ENCODE measurements at regions not wholly inside any gene's neighbourhood (a gene's known extent, or its start where the extent isn't known, plus 50 kb on each side); places are given as distances from the start of the nearest gene placed in this dataset.

DNA sequence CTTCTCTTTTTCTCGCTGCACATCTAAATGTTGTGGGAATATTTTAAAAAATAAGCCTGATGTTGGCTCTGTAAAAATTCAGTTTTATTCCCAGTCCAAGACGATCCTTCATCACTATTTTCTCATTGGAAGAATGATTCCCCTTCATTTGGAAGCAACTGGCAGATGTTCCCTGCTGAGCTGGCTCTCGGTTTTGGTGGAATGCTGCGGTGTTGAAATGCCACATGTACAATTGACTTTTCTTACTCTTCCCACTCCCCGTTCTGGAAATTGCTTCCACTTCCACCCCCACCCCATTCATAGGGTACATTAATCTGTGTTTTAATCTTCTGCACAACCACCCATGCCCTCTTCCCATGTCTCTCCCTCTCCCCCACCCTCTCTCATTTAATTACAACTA, 496.3 kb upstream of the MAP3K7 start (continued):
- TF ChIP-seq, protein P1, sequence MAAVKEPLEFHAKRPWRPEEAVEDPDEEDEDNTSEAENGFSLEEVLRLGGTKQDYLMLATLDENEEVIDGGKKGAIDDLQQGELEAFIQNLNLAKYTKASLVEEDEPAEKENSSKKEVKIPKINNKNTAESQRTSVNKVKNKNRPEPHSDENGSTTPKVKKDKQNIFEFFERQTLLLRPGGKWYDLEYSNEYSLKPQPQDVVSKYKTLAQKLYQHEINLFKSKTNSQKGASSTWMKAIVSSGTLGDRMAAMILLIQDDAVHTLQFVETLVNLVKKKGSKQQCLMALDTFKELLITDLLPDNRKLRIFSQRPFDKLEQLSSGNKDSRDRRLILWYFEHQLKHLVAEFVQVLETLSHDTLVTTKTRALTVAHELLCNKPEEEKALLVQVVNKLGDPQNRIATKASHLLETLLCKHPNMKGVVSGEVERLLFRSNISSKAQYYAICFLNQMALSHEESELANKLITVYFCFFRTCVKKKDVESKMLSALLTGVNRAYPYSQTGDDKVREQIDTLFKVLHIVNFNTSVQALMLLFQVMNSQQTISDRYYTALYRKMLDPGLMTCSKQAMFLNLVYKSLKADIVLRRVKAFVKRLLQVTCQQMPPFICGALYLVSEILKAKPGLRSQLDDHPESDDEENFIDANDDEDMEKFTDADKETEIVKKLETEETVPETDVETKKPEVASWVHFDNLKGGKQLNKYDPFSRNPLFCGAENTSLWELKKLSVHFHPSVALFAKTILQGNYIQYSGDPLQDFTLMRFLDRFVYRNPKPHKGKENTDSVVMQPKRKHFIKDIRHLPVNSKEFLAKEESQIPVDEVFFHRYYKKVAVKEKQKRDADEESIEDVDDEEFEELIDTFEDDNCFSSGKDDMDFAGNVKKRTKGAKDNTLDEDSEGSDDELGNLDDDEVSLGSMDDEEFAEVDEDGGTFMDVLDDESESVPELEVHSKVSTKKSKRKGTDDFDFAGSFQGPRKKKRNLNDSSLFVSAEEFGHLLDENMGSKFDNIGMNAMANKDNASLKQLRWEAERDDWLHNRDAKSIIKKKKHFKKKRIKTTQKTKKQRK (IDR thresholded peaks at IDR 0.05; ENCODE audit: low read depth, low read length), result no peak
- TF ChIP-seq CREM (IDR thresholded peaks at IDR 0.05; ENCODE audit: low read depth) (no peak), SREBF1 (IDR thresholded peaks at IDR 0.05; ENCODE audit: low read length) (no peak)
- TF ChIP-seq, protein P2, sequence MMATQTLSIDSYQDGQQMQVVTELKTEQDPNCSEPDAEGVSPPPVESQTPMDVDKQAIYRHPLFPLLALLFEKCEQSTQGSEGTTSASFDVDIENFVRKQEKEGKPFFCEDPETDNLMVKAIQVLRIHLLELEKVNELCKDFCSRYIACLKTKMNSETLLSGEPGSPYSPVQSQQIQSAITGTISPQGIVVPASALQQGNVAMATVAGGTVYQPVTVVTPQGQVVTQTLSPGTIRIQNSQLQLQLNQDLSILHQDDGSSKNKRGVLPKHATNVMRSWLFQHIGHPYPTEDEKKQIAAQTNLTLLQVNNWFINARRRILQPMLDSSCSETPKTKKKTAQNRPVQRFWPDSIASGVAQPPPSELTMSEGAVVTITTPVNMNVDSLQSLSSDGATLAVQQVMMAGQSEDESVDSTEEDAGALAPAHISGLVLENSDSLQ (IDR thresholded peaks at IDR 0.05), result no peak

DNA sequence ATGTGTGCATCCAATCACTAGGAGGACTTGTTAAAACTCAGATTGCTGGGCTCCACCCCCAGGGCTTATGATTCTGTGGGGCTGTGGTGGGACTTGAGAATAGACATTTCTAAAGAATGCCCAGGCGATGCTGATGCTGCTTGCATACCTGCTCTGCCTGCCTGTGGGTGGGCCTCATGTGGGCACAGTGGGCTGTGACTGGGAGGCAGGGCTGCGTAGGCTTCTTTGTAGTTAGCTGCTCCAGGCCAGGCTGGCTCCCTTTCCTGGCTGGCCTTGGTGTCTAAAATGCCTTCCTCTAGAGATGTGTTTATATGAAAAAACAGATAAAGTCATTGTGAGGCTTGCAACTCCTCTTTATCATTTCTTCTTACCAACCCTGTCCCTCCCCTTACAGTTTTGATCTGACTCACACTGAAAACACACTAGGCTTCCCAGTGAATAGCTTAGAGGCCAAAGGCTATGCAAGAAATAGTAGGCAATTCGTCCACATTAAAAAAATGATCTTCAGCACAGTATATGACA, 495.5 kb upstream of the MAP3K7 start:
- Histone ChIP-seq H3K4me3 (no peak overlapping the region), H2AFZ (ENCODE audit: control insufficient read depth, low read depth, low read length) (no peak overlapping the region), H3K9me3 (replicated peaks; ENCODE audit: control insufficient read depth, insufficient read depth, low read length) (no peaks in the 10 kb centered on the region), H3K27me3 (replicated peaks in 1 of 2; ENCODE audit: control insufficient read depth in 2 of 2, insufficient read depth in 2 of 2, low read length in 1 of 2) (no peaks in the 10 kb centered on the region), H3K9ac (ENCODE audit: control insufficient read depth, insufficient read depth, low read length) (no peak overlapping the region), H3K79me2 (ENCODE audit: control insufficient read depth, insufficient read depth, low read length) (no peaks in the 10 kb centered on the region), H4K20me1 (ENCODE audit: control insufficient read depth, insufficient read depth) (no peaks in the 10 kb centered on the region), H3K27ac (ENCODE audit: control insufficient read depth, insufficient read depth) (no peak overlapping the region), H3K4me1 (ENCODE audit: control insufficient read depth, insufficient read depth, low read length) (no peaks in the 10 kb centered on the region), H3K4me2 (ENCODE audit: control insufficient read depth, insufficient read depth) (no peak overlapping the region), H3K36me3 (ENCODE audit: control insufficient read depth in 2 of 2, insufficient read depth in 2 of 2, low read length in 1 of 2) (no peaks in the 10 kb centered on the region)
- POLR2A ChIA-PET, result interaction anchor here (1.0 kb wide), 1 partner anchor 412 kb away, joined by 3 read pairs; no protein-coding TSS in a partner anchor
- 14% methylated on average over 3 of the region's 3 CpGs for WGBS (ENCODE audit: insufficient coverage, insufficient replicate concordance, low lambda C conversion rate, missing lambda C conversion rate)
- ATAC-seq, result peak; percentile 44
- CTCF ChIA-PET, result interaction anchor here (0.7 to 3.4 kb wide), 28 partner anchors 9 to 1562 kb away, joined by 3 to 44 read pairs (median 6); no protein-coding TSS in a partner anchor
- FAIRE-seq, result no peak
- in situ Hi-C loops (cut with MboI) (loop anchor here (25.0 kb wide), 1 partner anchor 1555 kb away; no protein-coding TSS in a partner anchor), intact Hi-C loops (cut with micrococcal nuclease; ENCODE audit: unreplicated experiment) (loop anchor here (5.0 kb wide), 1 partner anchor 1560 kb away; no protein-coding TSS in a partner anchor)
- RAD21 ChIA-PET (ENCODE audit: unreplicated experiment), result interaction anchor here (0.7 to 4.7 kb wide), 14 partner anchors 12 to 1695 kb away, joined by 3 to 34 read pairs (median 5); no protein-coding TSS in a partner anchor
- no TSS peak for BruUV-seq (replicated peaks)
- DNase-seq (ENCODE audit: low read depth, low spot score), result no peak
- SMC1A ChIA-PET (ENCODE audit: uncharacterized antibody, unreplicated experiment), result interaction anchor here (0.5 to 3.4 kb wide), 26 partner anchors 8 to 1561 kb away, joined by 3 to 25 read pairs (median 4); no protein-coding TSS in a partner anchor
- TF ChIP-seq NFXL1 (IDR thresholded peaks at IDR 0.05; ENCODE audit: borderline replicate concordance) (no peak), ZNF24 (IDR thresholded peaks at IDR 0.05) (0 out of 2 replicates have a peak, but pooled peaks have one; percentile 17)

All from GM12878 (cell line).